ENCODE measurements at regions not wholly inside any gene's neighbourhood (a gene's known extent, or its start where the extent isn't known, plus 50 kb on each side); places are given as distances from the start of the nearest gene placed in this dataset.
"Not testable (repeated sequence)": the region's sequence is repeated elsewhere in the genome, so short reads cannot be mapped to it uniquely, and the experiment has no call there.

DNA sequence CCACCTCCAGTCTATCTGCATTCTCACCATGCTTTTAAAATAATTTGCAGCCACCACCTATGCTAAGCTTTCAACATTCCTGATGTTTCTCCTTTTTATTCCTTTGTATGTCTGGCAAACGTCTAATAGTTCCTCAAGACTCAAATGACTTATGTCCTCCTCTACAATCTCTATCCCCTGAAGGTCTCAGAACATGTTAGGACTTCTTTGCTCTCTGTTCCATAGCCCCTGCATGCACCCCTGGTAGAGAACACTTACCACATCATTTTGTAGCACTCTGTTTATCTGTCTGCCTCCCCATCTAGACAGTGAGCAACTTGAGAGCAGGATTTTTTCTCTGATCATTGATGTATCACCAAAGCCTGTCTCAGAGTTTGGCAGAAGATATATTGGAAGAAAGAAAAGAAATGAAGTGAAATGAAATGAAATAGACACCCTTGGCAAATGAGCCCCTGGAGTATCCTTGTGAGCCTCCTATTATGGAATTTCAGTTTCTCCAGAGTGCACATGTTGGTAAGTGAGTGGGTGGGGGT lies 1231.2 kb upstream of the FLRT2 start:
- DNase-seq: no peak

DNA sequence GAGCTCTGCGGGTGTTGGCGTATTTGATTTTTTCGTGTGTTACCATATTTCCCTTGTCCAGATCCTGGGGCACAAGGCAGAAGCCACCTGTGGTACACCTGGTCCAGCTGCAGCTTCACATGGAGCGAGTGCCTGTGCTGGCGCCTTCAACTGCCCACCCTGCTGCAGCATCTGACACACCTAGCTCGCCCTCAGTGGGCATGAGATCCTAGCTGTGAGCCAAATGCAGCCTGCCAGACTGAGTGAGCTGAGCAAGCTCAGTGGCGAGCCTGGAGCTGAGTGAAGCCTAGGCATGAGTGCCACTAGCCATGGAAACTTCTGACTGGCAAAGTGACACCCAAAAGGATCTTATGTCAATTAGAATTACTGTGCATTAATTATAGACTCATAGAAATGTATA lies 1226.8 kb upstream of the FLRT2 start:
- DNase-seq: no peak

DNA sequence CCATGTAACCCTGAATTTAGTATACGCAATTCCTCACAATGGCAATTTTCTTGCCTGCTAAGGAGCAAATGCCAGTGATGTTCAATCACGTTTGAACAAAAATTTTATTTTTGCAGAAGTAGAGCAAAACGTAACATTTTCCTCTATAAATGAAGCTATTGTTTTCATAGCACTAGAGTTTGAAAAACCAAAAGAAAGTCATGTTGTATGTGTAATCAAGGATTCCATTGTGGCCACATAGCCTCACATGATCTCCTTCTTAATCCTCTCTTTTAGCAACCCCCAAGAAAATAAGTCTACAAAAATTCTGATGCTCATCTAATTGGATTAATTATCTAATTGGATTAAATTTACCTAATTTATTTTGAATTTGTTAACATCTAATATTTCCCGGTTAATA lies 1217.4 kb upstream of the FLRT2 start:
- DNase-seq: no peak

DNA sequence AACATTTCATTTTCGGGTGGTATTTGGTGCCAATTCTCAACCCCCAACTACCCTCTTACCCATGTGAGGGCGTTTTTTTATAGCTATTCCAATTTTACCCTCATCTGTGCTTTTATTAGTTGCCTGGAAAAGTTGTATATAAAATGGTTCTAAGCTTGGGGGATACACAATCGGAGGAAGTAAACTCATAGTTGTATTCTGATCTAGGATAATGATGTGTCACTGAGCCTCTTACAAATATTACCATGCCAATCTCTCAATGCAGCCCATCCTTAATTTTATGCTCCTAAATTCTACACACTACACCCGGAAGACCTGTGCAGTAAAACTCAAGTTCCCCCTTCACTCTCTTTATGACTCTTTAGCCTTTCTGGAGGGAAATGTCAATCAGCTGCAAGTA lies 1206.5 kb upstream of the FLRT2 start:
- no peak for DNase-seq

DNA sequence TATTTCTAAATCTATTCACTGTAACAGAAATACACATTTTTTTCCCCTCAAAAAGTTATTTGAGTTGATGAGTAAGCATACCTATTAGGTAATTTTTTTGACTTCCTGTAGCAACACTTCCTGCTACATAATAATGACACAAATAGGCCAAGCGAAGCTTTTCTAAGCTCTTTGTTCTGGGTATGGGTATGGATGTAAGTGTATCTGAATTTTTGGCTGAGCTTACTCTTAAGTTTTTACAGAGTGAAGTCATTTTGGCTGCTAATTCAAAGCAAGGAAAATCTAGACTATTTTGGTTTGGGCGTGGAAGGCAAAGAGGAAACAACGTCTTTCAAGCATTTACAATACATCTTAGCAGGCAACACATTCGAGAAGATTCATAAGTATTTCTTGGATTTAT lies 1206.0 kb upstream of the FLRT2 start:
- DNase-seq: no peak

DNA sequence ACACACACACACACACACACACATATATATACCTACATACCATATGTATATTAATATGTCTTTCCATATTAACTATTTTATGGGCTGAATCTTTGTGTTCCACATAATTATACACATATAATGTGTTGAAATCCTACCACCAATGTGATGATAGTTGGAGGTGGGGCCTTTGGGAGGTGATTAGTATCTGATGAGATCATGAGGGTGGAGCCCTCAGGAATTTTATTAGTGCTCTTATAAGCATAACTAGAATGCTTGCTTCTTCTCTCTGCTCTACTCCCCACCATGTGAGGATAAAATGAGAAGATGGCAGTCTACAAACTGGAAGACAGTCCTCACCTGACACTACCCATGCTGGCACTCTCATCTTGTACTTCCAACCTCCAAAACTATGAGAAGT lies 1193.5 kb upstream of the FLRT2 start:
- no peak for DNase-seq

DNA sequence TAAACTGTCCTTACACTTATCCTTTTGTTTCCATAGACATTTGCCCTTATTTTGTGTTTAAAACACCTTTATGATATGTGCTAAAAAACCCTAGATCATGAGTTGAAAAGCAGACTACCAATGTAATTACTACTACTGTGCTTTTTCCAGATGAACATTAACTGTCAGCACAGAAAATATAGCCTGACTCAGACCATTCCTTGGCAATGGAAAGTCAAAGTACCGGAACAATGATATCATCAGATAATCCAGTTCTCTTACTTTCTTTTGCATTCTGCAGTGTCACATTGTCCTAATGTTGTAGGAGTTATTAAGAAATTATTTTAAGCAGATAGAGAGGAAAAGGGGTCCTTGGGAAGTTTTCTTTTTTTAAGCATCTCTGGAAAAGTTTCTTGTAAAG lies 1189.0 kb upstream of the FLRT2 start:
- no peak for DNase-seq

DNA sequence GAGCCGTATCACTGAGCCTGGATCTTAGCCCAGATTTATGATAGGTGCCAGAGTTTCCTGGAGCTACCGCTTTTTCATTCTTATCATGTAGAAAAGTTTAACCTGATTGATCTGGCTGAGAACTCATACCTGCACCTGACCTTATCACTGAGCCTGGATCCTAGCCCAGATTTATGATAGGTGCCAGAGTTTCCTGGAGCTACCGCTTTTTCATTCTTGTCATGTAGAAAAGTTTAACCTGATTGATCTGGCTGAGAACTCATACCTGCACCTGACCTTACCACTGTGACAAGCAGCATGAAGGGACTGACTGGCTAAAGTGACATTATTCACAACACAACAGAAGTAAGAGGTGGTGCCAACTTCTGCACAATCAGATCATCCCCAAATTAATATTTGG lies 1188.1 kb upstream of the FLRT2 start:
- DNase-seq: not testable (repeated sequence)

DNA sequence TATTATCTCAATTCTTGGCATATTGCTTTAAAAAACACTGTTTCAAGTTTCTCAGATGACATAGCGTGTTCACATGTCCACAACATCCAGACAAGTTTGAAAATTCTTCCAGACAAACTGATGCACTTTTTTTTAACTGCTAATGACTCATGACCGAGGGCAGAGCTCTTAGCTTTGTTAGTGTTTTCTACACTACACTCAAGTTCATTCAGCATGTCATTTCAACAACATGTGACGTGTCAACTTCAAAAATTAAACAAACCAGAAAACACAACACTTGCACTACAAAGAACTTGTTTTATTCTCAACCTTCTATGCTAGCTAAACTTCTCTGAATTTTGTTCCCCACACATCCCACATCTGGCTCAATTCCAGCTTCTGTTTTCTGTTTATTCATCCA lies 1186.3 kb upstream of the FLRT2 start:
- no peak for DNase-seq

DNA sequence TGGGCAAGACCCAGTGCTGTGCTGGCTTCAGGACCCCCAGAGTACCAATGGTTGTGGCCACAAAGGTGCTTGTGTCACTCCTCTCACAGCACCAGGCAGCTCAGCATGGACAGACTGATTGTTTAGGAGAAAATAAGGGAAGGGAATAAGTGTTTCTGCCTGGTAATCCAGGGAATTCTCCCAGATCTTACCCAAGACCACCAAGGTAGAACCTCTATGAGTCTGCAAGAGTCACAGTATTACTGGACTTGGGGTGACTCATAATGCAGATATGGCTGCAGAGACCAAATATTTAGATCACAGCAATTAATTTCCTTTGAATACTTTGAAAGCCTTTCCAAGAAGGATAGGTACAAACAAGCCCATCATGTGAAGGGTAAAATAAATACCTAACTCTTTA lies 1178.3 kb upstream of the FLRT2 start:
- no peak for DNase-seq

DNA sequence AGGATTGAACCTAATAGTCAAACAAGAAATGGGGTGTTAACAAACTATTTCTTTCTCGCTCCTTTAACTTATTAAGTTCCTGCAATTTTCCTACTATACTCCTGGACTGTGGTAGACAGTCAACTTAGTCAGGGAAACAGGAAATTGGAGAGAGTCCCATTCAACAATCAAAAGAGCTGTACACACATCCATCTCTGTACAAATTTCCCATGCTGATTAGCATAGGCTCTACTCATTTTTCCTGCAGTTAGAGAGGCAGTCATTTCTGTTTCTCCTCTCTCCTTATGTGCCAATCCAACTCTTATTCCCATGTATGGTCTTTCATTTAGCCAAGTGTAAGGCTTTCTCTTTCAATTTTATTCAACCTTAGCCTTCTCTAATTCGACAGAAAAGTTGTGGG lies 1168.5 kb upstream of the FLRT2 start:
- DNase-seq: no peak

DNA sequence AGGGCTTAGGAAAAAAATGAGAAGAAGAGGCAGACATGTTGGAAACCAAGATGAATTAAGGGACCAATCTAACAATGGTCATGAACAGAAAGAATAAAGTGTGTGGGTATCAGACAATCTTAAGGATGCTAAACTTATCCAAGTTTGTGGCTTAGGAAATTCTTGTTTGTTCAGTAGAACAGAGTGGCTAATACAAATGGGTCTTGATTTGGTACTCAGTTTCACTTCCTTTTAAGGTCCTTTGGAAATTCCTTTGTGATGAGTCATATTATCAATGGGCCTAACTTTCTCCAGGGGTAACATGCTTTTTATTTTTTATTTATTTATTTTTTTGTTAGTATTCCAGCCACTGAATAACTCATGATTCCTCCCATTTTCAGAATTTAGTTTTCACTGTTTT lies 1154.7 kb upstream of the FLRT2 start:
- no peak for DNase-seq

DNA sequence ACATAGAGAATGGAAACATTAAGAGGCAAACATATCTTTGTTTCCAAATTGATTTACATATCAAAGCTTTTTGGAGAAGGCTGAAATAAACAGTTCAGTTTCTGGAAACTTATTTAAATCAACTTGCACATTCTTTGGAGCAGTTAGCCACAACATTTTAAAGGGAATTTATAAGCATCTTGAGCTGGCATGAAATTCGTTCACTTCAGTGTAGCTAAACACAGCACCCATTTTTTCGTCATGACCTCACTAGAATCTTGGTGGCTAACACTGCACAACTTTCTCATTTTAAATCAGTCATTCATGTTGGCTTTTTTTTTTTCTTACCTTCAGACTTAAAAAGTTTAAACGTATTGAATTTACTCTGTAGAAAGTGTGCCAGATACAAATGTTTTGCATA lies 1139.9 kb upstream of the FLRT2 start:
- DNase-seq: no peak

DNA sequence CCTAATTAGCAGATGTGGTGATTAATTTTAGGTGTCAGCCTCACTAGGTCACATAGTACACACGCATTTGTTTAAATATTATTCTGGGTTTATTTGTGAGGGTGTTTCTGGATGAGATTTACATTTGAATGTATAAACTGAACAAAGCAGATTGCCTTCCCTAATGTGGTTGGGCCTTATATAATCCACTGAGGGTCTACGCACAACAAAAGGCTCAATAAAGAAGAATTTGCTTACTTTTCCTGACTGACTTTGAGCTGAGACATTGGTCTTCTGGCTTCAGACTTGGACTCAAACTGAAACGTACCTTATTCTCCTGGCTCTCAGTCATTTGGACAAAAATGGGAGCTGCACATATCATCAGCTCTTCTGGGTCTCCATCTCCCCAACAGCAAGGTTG lies 1132.3 kb upstream of the FLRT2 start:
- no peak for DNase-seq

DNA sequence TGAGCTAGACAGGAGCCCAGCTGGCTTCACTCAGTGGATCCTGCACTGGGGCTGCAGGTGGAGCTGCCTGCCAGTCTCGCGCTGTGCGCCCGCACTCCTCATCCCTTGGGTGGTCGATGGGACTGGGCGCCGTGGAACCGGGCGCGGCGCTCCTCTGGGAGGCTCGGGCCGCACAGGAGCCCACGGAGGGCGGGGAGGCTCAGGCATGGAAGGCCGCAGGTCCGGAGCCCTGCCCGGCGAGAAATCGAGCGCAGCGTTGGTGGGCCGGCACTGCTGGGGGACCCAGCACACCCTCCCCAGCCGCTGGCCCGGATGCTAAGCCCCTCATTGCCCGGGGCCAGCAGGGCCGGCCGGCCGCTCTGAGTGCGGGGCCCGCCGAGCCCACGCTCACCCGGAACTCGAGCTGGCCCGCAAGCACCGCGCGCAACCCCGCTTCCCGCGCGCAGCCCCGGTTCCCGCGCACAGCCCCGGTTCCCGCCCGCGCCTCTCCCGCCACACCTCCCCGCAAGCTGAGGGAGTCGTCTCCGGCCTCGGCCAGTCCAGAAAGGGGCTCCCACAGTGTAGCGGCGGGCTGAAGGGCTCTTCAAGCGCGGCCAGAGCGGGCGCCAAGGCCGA lies 1130.5 kb upstream of the FLRT2 start:
- DNase-seq: no peak

DNA sequence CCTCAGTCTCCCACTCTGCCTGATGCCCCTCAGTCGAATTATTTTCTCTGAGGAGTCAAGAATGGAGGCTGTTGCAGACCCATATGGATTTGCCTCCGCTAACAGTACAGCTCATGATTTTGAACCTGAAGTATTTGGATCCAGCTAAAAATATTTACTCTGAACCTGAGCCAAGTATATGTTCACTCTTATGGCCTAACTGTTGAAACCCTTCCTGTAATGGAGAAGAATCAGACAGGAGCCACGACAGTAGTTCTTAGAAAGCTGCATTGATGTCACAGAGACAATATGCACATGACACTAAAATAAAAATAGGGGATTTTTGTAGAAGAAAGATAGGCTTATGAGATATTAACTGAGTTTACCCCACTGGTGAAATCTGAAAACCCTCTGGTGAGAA lies 1128.3 kb upstream of the FLRT2 start:
- no peak for DNase-seq

DNA sequence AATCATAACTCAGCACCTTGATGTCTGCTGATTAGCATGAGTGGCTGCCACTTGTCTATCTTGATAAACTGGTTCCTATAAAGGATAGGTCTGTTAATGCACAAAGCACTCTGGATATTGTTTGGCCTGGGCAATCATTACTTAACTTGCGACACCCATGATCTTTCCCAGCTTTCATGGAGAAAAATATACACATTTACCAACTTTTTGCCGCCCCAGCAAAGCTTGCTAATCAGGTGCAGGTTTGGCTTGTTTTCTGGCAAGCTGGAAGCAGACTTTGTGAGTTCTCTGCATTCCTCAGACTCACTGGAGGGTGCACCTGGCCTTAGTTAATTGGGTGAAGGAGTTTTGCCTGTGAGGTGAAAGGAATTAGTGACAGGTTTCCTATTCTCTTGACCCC lies 1126.4 kb upstream of the FLRT2 start:
- DNase-seq: no peak

DNA sequence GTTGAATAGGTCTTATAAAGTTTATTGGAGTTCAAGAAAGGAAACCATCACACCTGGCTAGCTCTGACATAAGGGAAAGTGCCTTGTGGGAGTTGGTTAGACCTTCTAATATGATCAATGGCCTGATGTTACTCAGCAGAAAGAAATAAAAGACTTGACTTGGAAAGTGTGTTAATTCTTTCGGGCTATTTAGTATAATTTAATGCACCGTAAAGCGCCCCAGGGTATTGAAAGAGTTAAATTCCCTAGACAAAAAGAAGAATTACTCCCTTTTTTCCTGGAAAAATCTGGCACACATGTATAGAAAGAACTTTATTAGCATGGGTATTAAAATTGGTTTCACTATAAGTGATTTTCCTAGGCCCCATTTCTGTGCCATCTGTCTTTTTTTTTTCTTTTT lies 1125.7 kb upstream of the FLRT2 start:
- DNase-seq: no peak

DNA sequence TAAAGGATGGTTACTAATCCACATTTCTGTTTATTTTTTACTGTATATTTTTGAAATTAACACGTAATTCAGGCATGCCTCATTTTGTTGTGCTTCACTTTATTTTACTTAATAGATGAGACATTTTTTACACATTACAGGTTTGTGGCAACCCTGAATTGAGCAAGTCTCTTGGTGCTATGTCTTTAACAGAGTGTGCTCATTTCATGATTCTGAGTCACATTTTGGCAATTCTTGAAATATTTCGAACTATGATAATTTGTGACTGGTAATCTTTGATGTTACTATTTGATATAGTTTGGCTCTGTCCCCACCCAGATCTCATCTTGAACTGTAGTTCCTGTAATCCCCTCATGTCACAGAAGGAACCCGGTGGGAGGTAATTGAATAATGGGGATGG lies 1120.5 kb upstream of the FLRT2 start:
- DNase-seq: no peak

DNA sequence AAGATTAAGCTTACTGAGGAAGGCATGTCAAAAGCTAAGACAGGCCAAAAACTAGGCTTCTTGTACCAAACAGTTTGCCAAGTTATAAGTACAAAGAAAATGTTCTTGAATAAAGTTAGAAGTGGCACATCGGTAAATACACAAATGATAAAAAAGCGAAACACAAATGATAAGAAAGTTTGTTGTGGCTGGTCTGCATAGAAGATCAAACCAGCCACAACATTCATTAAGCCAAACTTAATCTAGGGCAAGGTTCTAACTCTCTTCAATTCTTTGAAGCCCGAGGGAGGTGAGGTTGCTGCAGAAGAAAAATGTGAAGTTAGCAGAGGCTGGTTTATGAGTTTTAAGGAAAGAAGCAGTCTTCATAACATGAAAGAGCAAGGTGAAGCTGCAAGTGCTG lies 1119.6 kb upstream of the FLRT2 start:
- DNase-seq: no peak

DNA sequence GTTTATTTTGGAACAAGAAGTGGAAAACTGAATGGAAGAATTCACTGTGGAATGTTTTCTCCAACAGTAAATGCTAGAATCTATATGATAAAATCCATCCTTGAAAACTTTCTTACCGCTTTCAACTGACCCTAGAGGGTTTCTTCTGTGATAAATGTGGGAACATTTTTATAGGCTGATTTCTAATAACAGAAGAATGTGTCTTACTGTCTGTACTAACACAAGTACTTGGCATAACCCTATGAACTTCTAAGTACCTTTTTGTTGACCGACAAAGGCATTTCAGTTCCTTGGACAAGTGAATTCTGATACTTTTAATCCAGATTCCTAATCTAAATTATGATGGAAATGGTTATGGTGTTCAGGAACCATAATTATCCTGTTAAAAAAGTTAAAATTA lies 1109.7 kb upstream of the FLRT2 start:
- no peak for DNase-seq

DNA sequence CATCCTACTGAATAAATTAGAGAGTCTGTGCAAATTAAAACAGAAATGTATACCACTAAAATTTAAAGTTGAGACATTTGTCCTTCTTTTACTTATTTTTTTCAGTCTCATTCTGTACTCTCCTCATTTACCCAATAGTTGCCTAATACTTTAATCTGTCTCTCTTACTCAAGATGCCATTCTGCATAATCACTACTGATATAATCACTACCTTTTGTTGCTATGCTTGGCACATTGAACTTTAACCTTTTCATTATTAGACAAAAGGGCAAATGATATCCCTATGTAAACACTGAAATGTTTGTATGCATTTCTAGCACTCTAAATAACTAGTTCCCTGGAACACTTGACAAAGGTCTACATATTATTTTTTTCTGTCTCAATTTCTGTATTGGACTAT lies 1108.3 kb upstream of the FLRT2 start:
- DNase-seq: no peak

DNA sequence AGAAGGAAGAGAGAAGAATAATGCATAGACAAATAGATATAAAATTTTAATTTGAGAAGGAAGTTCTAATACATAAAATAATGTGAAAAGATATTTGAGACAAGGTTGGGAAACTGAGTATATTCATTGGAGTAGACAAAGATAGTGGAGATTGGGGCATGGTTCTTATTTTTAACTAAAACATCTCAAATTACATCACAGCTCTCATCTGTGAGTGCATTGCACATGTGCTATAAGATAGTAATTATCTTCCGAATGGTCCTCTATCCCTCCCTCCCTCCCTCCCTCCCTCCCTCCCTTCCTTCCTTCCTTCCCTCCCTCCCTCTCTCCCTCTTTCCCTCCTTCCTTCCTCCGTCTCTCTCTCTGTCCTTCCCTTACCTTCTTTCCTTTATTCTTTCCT lies 1104.0 kb upstream of the FLRT2 start:
- no peak for DNase-seq

DNA sequence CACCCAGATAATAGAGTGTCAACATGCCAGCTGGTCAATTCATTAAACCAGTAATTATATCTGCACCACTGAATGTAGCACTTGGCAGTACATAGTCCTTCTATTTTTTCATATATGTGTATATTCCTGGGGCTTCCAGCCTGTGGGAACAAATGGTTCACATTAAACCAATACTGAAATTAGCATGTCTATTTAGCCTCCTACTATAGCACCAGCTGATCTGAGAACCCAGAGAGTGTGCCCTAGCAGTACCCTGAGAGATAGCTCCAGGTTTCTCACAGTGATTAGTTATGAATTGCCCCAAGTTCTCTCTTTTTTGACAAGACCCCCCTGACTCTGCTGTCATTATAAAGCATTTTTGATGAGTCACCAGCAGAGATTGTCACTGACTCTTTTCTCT lies 1097.3 kb upstream of the FLRT2 start:
- DNase-seq: no peak

DNA sequence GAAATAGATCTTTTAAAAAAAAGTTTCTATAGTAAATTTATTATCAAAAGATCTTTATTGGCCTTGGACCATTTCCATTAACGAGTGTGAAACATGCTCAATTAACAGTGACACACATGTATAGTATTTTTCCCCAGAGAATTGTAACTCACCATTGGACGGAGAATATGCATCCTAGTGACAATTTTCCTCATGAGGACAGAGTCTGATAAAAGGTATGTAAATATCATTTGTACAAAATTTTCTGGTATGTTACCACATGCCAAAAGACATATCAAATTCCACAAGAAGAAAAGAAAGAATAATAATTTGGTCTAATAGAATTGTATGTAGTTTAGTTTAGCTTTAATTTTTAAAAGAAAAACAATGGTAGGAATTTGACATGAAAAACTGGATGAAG lies 1096.0 kb upstream of the FLRT2 start:
- no peak for DNase-seq

DNA sequence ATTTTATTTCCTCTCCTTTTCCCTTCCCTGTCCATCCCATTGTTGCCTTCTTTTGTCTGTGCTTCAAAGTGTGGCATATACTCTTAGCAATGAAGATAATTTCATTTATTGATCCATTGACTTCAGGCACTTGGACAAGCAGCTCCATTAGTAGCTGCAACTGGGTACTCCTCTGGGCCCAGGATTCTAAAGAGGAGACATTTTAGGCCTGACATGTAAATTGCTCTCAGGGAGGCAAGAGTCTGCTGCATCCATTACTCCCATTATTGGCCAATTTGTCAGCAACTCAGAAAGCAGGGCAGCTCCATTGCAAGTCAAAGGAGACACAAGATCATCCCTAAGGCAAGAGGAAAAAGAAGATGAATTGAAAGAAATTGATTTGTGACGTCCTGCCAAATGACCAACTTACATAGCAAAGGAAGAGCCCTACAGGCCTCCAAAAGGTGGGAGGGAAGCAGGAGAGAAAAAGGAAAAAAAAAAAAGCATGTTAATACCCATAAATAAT lies 1094.1 kb upstream of the FLRT2 start:
- no peak for DNase-seq

Data from SW 1271 (cell line).